Neuronal stem cell (in vitro differentiated cells): ENCODE measurements at regions not wholly inside any gene's neighbourhood (a gene's known extent, or its start where the extent isn't known, plus 50 kb on each side); places are given as distances from the start of the nearest gene placed in this dataset.
A peak's percentile ranks its signal among the peaks of the same experiment; 100 is the strongest.

Source experiments
- DNase-seq: peaks from one replicate; pipeline ENCODE4 v3.0.0-alpha.2; 2013; ENCODE audit warnings: low spot score
- H2AFZ ChIP-seq: one replicate; pipeline ENCODE4 v1.6.1; 2013; ENCODE audit warnings: mild to moderate bottlenecking, low read length, inconsistent platforms
- H2AK5ac ChIP-seq: 2 replicates; pipeline ENCODE4 v1.6.1; 2013; ENCODE audit warnings: low read depth, mild to moderate bottlenecking, inconsistent platforms, low read length, moderate library complexity, mixed read lengths
- H2BK120ac ChIP-seq: 2 replicates; pipeline ENCODE4 v1.6.1; 2013; ENCODE audit warnings: low read depth, mild to moderate bottlenecking, inconsistent platforms, low read length, moderate library complexity, mixed read lengths
- H2BK12ac ChIP-seq: one replicate; pipeline ENCODE4 v1.6.1; 2013; ENCODE audit warnings: low read length, inconsistent platforms
- H2BK15ac ChIP-seq: 2 replicates; pipeline ENCODE4 v1.6.1; 2013; ENCODE audit warnings: mild to moderate bottlenecking, low read length, inconsistent platforms, mixed read lengths
- H2BK5ac ChIP-seq: one replicate; pipeline ENCODE4 v1.6.1; 2013; ENCODE audit warnings: inconsistent platforms, mild to moderate bottlenecking, low read length, moderate library complexity
- H3K14ac ChIP-seq: one replicate; pipeline ENCODE4 v1.6.1; 2013; ENCODE audit warnings: low read length, inconsistent platforms
- H3K18ac ChIP-seq: 2 replicates; pipeline ENCODE4 v1.6.1; 2013; ENCODE audit warnings: low read length, inconsistent platforms
- H3K23ac ChIP-seq: 2 replicates; pipeline ENCODE4 v1.6.1; 2013; ENCODE audit warnings: low read depth, mild to moderate bottlenecking, mixed read lengths, low read length, inconsistent platforms; ENCODE audit not compliant: poor library complexity
- H3K27ac ChIP-seq: replicated peaks from 3 replicates; pipeline ENCODE4 v1.5.1; 2013; ENCODE audit warnings: low read length, inconsistent platforms
- H3K27me3 ChIP-seq, 3 experiments: 2 replicates each; pipeline ENCODE4 v1.6.1; 2013; ENCODE audit warnings: low read length in 3 of 3, mild to moderate bottlenecking in 2 of 3, inconsistent platforms in 1 of 3, low read depth in 1 of 3, mixed read lengths in 1 of 3, moderate library complexity in 1 of 3; ENCODE audit not compliant: control insufficient read depth in 3 of 3, insufficient read depth in 3 of 3
- H3K36me3 ChIP-seq, 2 donors: replicated peaks in 1 of 2; 2 replicates each; pipeline ENCODE4 v1.6.1; 2013; ENCODE audit warnings: low read length in 2 of 2; ENCODE audit not compliant: control insufficient read depth in 2 of 2, insufficient read depth in 2 of 2
- H3K4ac ChIP-seq: 2 replicates; pipeline ENCODE4 v1.6.1; 2013; ENCODE audit warnings: inconsistent platforms, mild to moderate bottlenecking, low read length, moderate library complexity
- H3K4me1 ChIP-seq, 2 donors: 1 replicate in 1 of 2; 2 replicates in 1 of 2; pipeline ENCODE4 v1.6.1; 2013; ENCODE audit warnings: low read length in 2 of 2, low read depth in 1 of 2; ENCODE audit not compliant: control insufficient read depth in 2 of 2, insufficient read depth in 1 of 2
- H3K4me2 ChIP-seq: one replicate; pipeline ENCODE4 v1.6.1; 2013; ENCODE audit warnings: mild to moderate bottlenecking, low read length, inconsistent platforms; ENCODE audit not compliant: insufficient read depth, poor library complexity, severe bottlenecking
- H3K4me3 ChIP-seq, 2 donors: 2 replicates each; pipeline ENCODE4 v1.5.1; 2013; ENCODE audit warnings: low read length in 2 of 2, mild to moderate bottlenecking in 2 of 2, inconsistent platforms in 1 of 2, moderate library complexity in 1 of 2
- H3K79me1 ChIP-seq: one replicate; pipeline ENCODE4 v1.6.1; 2013; ENCODE audit warnings: low read depth, mild to moderate bottlenecking, inconsistent platforms, low read length, moderate library complexity
- H3K9ac ChIP-seq: one replicate; pipeline ENCODE4 v1.6.1; 2013; ENCODE audit warnings: mild to moderate bottlenecking, low read depth, low read length, inconsistent platforms; ENCODE audit not compliant: poor library complexity
- H3K9me3 ChIP-seq, 2 donors: replicated peaks in 1 of 2; 2 replicates each; pipeline versions ENCODE3 to v1.6.1; 2013; ENCODE audit warnings: low read length in 2 of 2, mild to moderate bottlenecking in 2 of 2, inconsistent platforms in 1 of 2, low read depth in 1 of 2, mixed read lengths in 1 of 2, moderate library complexity in 1 of 2; ENCODE audit not compliant: control insufficient read depth in 2 of 2, insufficient read depth in 1 of 2
- H4K8ac ChIP-seq: one replicate; pipeline ENCODE4 v1.6.1; 2013; ENCODE audit warnings: low read depth, mild to moderate bottlenecking, inconsistent platforms, low read length, moderate library complexity
- H4K91ac ChIP-seq: one replicate; pipeline ENCODE4 v1.6.1; 2013; ENCODE audit warnings: low read length, low read depth, mild to moderate bottlenecking, inconsistent platforms; ENCODE audit not compliant: poor library complexity
- WGBS, 2 donors: extraction: QIAGEN DNeasy Blood & Tissue Kit; methylation state at CpG; one replicate each; pipeline ENCODE4 v1.1.7; 2013; ENCODE audit warnings: missing lambda C conversion rate in 2 of 2, mixed read lengths in 1 of 2; ENCODE audit not compliant: insufficient read length in 2 of 2, insufficient replicate concordance in 1 of 2; ENCODE audit errors: extremely low coverage in 2 of 2; 5-methylcytosine and 5-hydroxymethylcytosine counted together

DNA sequence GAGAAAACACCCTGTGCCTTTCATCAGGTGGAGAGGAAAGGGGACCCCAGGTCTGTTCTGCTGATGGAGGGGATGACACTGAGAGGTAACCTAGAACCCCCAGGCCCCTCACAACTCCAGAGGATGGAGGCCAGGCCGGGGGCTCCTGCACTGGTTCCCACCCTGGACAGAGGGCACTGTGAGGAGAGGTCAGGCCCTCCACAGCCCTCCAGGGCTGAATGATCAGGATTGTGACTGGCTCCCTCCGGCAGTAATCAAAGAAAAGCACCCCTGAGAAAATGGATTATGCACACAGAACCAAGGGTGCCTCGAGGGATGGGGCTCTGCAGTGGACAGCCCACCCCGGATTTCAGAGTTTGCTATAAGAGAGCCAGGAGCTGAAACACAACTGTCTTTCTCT is 502.8 kb downstream of the TCERG1L start:
- Histone ChIP-seq H3K4ac (no peak overlapping the region), H3K36me3 (no peaks in the 10 kb centered on the region), H3K23ac (no peak overlapping the region), H2AK5ac (no peak overlapping the region), H2BK5ac (no peak overlapping the region), H4K8ac (no peak overlapping the region), H3K9me3 (no peaks in the 10 kb centered on the region), H4K91ac (no peak overlapping the region), H3K4me3 (no peak overlapping the region), H3K18ac (no peak overlapping the region), H2BK15ac (no peak overlapping the region), H2AFZ (no peak overlapping the region), H3K79me1 (no peaks in the 10 kb centered on the region), H2BK120ac (no peak overlapping the region), H3K27me3 (no peaks in the 10 kb centered on the region), H3K4me1 (peaks cover 0 to 8% of the 10 kb centered on the region in 2 donors), H3K4me2 (no peak overlapping the region), H3K14ac (no peak overlapping the region), H3K9ac (no peak overlapping the region), H2BK12ac (no peak overlapping the region), H3K27ac (no peak overlapping the region)
- WGBS, 2 donors, result no CpG with 5 or more reads among the region's 4 CpGs
- DNase-seq, result no peak

DNA sequence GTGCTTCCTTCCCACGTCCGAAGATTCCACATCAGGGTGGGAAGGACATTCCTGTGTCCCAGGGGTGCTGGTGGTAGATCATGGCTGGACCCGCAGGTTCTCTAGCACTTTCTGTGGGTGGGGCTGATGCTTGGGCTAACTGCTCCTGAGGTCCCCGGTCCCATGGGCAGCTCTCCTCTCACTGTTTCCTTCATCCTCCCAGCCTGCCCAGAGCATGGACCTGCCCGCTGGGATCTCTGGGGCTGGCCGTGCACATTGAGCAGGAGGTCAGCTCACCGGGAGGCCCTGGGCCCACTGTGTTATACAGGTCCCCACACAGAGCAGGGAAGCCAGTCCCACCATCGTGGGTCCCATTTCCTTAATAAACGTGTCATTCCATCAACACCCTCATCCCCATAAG is 502.3 kb downstream of the TCERG1L start:
- no peak overlapping the region for H3K9ac ChIP-seq
- WGBS, 2 donors, result no CpG with 5 or more reads among the region's 9 CpGs
- H3K4me2 ChIP-seq, result no peak overlapping the region
- H3K4ac ChIP-seq, result peak overlapping the region; percentile 25
- H3K27me3 ChIP-seq, result no peaks in the 10 kb centered on the region
- H2BK12ac ChIP-seq, result no peak overlapping the region
- H2BK15ac ChIP-seq, result no peak overlapping the region
- no peak for DNase-seq
- H2AFZ ChIP-seq, result no peak overlapping the region
- no peak overlapping the region for H3K23ac ChIP-seq
- H3K9me3 ChIP-seq, result no peaks in the 10 kb centered on the region
- no peak overlapping the region for H4K91ac ChIP-seq
- H3K36me3 ChIP-seq, result no peaks in the 10 kb centered on the region
- peaks cover 0 to 8% of the 10 kb centered on the region in 2 donors for H3K4me1 ChIP-seq
- no peak overlapping the region for H3K27ac ChIP-seq
- no peaks in the 10 kb centered on the region for H3K79me1 ChIP-seq
- no peak overlapping the region for H2AK5ac ChIP-seq
- H3K14ac ChIP-seq, result no peak overlapping the region
- no peak overlapping the region for H4K8ac ChIP-seq
- H3K4me3 ChIP-seq, result no peak overlapping the region
- H3K18ac ChIP-seq, result peak overlapping the region; percentile 25
- H2BK120ac ChIP-seq, result no peak overlapping the region
- no peak overlapping the region for H2BK5ac ChIP-seq

GRCh38 chr10:130809761-130810515 is 501.6 kb downstream of the TCERG1L start:
- Histone ChIP-seq H3K18ac (peak overlapping the region; percentile 77), H3K79me1 (no peaks in the 10 kb centered on the region), H3K36me3 (no peaks in the 10 kb centered on the region), H3K4me1 (peaks cover 0 to 8% of the 10 kb centered on the region in 2 donors), H3K23ac (peak overlapping the region; percentile 61), H3K4ac (no peak overlapping the region), H2AFZ (no peak overlapping the region), H3K27ac (no peak overlapping the region), H2BK12ac (peak overlapping the region; percentile 17), H3K14ac (no peak overlapping the region), H4K8ac (peak overlapping the region; percentile 30), H3K9ac (no peak overlapping the region), H3K4me3 (no peak overlapping the region), H2BK120ac (no peak overlapping the region), H3K9me3 (no peaks in the 10 kb centered on the region), H2AK5ac (peak overlapping the region; percentile 40), H3K27me3 (no peaks in the 10 kb centered on the region), H4K91ac (no peak overlapping the region), H2BK15ac (peak overlapping the region; percentile 70), H3K4me2 (no peak overlapping the region), H2BK5ac (no peak overlapping the region)
- no peak for DNase-seq
- whole genome bisulfite sequencing, 2 donors, result no CpG with 5 or more reads among the region's 22 CpGs

GRCh38 chr10:130810856-130811255 is 500.7 kb downstream of the TCERG1L start:
- peak overlapping the region; percentile 60 for H3K4ac ChIP-seq
- no peaks in the 10 kb centered on the region for H3K79me1 ChIP-seq
- H3K4me3 ChIP-seq, result no peak overlapping the region
- no peaks in the 10 kb centered on the region for H3K27me3 ChIP-seq
- H2AK5ac ChIP-seq, result no peak overlapping the region
- H3K4me2 ChIP-seq, result no peak overlapping the region
- H2BK5ac ChIP-seq, result no peak overlapping the region
- DNase-seq, result no peak
- no peak overlapping the region for H2AFZ ChIP-seq
- peak overlapping the region; percentile 97 for H2BK12ac ChIP-seq
- no peaks in the 10 kb centered on the region for H3K9me3 ChIP-seq
- no peak overlapping the region for H2BK120ac ChIP-seq
- no peak overlapping the region for H4K8ac ChIP-seq
- no peak overlapping the region for H3K9ac ChIP-seq
- H3K36me3 ChIP-seq, result no peaks in the 10 kb centered on the region
- peak overlapping the region; percentile 55 for H2BK15ac ChIP-seq
- no CpG with 5 or more reads among the region's 14 CpGs for WGBS, 2 donors
- H3K18ac ChIP-seq, result peak overlapping the region; percentile 92
- no peak overlapping the region for H4K91ac ChIP-seq
- no peak overlapping the region for H3K27ac ChIP-seq
- H3K4me1 ChIP-seq, result peaks cover 0 to 8% of the 10 kb centered on the region in 2 donors
- peak overlapping the region; percentile 87 for H3K23ac ChIP-seq
- H3K14ac ChIP-seq, result peak overlapping the region; percentile 79
